GM12891 (cell line): ENCODE measurements at regions not wholly inside any gene's neighbourhood (a gene's known extent, or its start where the extent isn't known, plus 50 kb on each side); places are given as distances from the start of the nearest gene placed in this dataset.

ENCODE experiments used
- POLR2A ChIP-seq: IDR thresholded peaks from 2 replicates; pipeline ENCODE4 v1.6.1; 2011; ENCODE audit warnings: low read depth, low read length, control low read depth
- POU2F2 ChIP-seq: IDR thresholded peaks from 2 replicates; pipeline ENCODE4 v1.6.1; 2011; ENCODE audit warnings: low read depth, mild to moderate bottlenecking, control low read depth, low read length, moderate library complexity
- TAF1 ChIP-seq: IDR thresholded peaks from 2 replicates; pipeline ENCODE4 v1.6.1; 2011; ENCODE audit warnings: low read depth, low read length, control low read depth

GRCh38 chr3:130823241-130823884, 70.5 kb upstream of the ATP2C1 start:
- TF ChIP-seq POLR2A (no peak), TAF1 (no peak), POU2F2 (no peak)
